Colonic mucosa (tissue), 4 donors: ENCODE measurements at regions not wholly inside any gene's neighbourhood (a gene's known extent, or its start where the extent isn't known, plus 50 kb on each side); places are given as distances from the start of the nearest gene placed in this dataset.
"Not testable (repeated sequence)": the region's sequence is repeated elsewhere in the genome, so short reads cannot be mapped to it uniquely, and the experiment has no call there.

Experiments
- DNase-seq: peaks from one replicate; pipeline ENCODE4 v3.0.0-alpha.2; 2020
- H3K27ac ChIP-seq: fragments of 200-600 bp; one replicate; pipeline ENCODE4 v1.8.0; 2021
- H3K27me3 ChIP-seq: fragments of 200-600 bp; one replicate; pipeline ENCODE4 v1.8.0; 2021
- H3K36me3 ChIP-seq: fragments of 200-600 bp; one replicate; pipeline ENCODE4 v1.8.0; 2021
- H3K4me1 ChIP-seq: fragments of 200-600 bp; one replicate; pipeline ENCODE4 v1.8.0; 2021; ENCODE audit warnings: mild to moderate bottlenecking
- H3K4me3 ChIP-seq: fragments of 200-600 bp; one replicate; pipeline ENCODE4 v1.8.0; 2021
- H3K9ac ChIP-seq, 2 donors: one replicate each; pipeline ENCODE4 v1.7.0; 2013; ENCODE audit warnings: control low read depth in 2 of 2, low read depth in 2 of 2, low read length in 2 of 2
- H3K9me3 ChIP-seq: fragments of 200-600 bp; one replicate; pipeline ENCODE4 v1.8.0; 2021
- CTCF ChIP-seq: fragments of 200-600 bp; IDR thresholded peaks from one replicate; pipeline ENCODE4 v1.8.0; 2022; ENCODE audit warnings: antibody characterized with exemption, mild to moderate bottlenecking
- intact Hi-C: fragments of 100-400 bp; cut with DNase I; formaldehyde crosslinking; loops from one replicate; pipeline ENCODE4 v1.14.1; 2022
- donor health status: healthy.
- donor health status: DM: no; HTN: no; CAD: no.
- donor health status: DM: no; HTN: no; CAD: no.

GRCh38 chr7:146022776-146023175, 93.8 kb upstream of the CNTNAP2 start:
- Histone ChIP-seq H3K4me3 (no peak overlapping the region), H3K9me3 (no peaks in the 10 kb centered on the region), H3K4me1 (no peaks in the 10 kb centered on the region), H3K27me3 (no peaks in the 10 kb centered on the region), H3K36me3 (no peaks in the 10 kb centered on the region), H3K27ac (no peak overlapping the region), H3K9ac (no peak overlapping the region)
- no peak for DNase-seq
- TF ChIP-seq CTCF, result no peak
- intact Hi-C loops, result no loop called here

DNA sequence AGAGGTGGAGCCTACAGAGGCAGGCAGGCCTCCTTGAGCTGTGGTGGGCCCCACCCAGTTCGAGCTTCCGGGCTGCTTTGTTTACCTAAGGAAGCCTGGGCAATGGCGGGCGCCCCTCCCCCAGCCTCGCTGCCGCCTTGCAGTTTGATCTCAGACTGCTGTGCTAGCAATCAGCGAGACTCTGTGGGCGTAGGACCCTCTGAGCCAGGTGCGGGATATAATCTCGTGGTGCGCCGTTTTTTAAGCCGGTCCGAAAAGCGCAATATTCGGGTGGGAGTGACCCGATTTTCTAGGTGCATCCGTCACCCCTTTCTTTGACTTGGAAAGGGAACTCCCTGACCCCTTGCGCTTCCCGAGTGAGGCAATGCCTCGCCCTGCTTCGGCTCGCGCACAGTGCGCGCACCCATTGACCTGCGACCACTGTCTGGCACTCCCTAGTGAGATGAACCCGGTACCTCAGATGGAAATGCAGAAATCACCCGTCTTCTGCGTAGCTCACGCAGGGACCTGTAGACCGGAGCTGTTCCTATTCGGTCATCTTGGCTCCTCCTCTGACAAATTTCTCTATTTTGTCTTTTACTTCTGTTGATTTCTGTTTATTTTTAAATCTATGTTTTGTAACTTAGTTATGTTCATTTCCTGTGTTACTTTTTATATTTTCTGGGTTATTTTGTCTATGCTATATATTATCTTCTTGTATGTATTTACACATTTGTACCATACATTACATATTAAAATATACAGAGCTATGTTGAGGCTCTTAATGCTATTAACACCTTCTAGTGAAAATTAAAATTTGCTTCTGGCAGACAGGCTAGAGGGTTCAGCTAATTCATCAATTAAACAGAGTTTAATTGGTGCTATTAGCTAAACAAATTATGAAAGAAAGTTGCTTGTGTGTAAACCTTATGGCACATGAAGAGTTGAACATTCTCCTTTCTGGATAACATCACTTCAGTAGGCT, 97.3 kb upstream of the CNTNAP2 start:
- H3K9ac ChIP-seq, H3K4me3 ChIP-seq, H3K27ac ChIP-seq, intact Hi-C loops, H3K36me3 ChIP-seq, DNase-seq, H3K9me3 ChIP-seq, H3K4me1 ChIP-seq, H3K27me3 ChIP-seq: not testable (repeated sequence)

DNA sequence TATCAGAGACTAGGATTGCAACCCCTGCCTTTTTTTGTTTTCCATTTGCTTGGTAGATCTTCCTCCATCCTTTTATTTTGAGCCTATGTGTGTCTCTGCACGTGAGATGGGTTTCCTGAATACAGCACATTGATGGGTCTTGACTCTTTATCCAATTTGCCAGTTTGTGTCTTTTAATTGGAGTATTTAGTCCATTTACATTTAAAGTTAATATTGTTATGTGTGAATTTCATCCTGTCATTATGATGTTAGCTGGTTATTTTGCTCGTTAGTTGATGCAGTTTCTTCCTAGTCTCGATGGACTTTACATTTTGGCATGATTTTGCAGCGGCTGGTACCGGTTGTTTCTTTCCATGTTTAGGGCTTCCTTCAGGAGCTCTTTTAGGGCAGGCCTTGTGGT, 99.2 kb upstream of the CNTNAP2 start:
- H3K27me3 ChIP-seq, H3K9me3 ChIP-seq, DNase-seq, intact Hi-C loops, H3K4me3 ChIP-seq, H3K9ac ChIP-seq, H3K27ac ChIP-seq, H3K36me3 ChIP-seq, H3K4me1 ChIP-seq: not testable (repeated sequence)

- H3K9ac ChIP-seq, DNase-seq, H3K27ac ChIP-seq, H3K36me3 ChIP-seq, H3K4me3 ChIP-seq, H3K27me3 ChIP-seq, H3K9me3 ChIP-seq, H3K4me1 ChIP-seq, intact Hi-C loops: not testable (repeated sequence)
These were observed 102.4 kb upstream of the CNTNAP2 start for GRCh38 chr7:146014154-146014553.

DNA sequence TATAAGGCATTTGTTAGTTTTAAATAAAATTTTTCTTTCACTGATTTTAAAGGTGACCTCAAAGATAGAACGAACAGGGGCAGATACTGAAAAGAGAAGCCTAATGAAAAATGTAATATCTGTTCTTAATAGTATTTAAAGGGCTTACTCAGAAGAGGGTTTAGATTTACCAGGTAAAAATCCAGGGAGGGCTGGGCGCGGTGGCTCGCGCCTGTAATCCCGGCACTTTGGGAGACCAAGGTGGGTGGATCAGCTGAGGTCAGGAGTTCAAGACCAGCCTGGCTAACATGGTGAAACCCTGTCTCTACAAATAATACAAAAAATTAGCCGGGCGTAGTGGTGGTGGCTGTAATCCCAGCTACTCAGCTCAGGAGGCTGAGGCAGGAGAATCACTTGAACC, 108.3 kb upstream of the CNTNAP2 start:
- Histone ChIP-seq H3K27ac (no peak overlapping the region), H3K4me3 (no peak overlapping the region), H3K4me1 (no peaks in the 10 kb centered on the region), H3K9ac (no peak overlapping the region), H3K27me3 (no peaks in the 10 kb centered on the region), H3K9me3 (no peaks in the 10 kb centered on the region), H3K36me3 (no peaks in the 10 kb centered on the region)
- DNase-seq, result no peak
- no peak for TF ChIP-seq CTCF
- intact Hi-C loops, result no loop called here

DNA sequence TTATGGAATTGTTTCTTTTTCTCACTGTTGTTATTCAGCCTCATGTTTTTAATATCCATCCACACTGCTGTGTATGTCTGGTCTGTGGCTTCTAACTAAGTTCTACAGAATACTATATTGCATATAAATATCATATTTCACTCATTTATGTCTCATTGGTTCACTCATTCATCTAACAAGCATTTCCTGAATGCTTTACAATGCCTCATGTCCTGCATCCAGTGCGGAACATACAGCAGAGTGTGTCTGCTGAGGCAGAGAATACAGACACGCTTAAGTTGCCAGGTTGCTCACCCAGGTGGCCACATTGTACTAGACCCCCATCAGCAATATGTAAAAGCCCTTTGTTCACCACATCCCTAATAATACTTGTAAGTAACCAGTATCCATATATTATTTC, 111.8 kb upstream of the CNTNAP2 start:
- Histone ChIP-seq H3K27ac (no peak overlapping the region), H3K36me3 (no peaks in the 10 kb centered on the region), H3K9me3 (no peaks in the 10 kb centered on the region), H3K27me3 (no peaks in the 10 kb centered on the region), H3K9ac (no peak overlapping the region), H3K4me3 (no peak overlapping the region), H3K4me1 (no peaks in the 10 kb centered on the region)
- intact Hi-C loops, result no loop called here
- no peak for TF ChIP-seq CTCF
- no peak for DNase-seq

DNA sequence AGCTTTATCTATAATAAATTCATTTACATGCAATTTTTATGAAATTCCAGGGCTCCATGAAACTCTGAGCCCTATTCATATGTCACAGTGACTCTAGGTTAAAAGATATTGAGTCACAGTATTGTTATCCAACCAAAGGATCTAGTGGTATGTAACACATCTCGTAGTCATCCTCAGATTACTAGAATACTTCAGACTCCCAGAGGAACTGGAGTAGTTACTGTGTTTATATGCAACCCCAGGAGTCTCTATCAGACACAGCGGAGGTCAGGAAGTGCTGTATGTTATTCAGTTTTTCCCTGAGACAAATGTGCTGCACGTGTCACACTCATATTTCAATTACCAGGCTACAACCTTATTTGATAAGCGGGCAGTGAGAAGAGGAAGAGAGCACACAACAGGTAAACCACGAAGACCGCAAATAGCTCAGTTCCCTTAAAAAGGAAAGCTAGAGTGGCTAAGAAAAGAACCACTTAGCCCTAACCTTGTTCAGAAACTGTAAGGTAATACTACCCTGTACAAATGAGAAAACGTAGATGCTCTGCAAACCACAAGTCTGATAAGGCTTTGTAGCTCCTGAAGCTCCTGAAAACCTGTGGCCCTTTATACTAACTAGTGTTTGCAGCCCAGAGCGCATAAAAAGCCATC, 114.0 kb upstream of the CNTNAP2 start:
- intact Hi-C loops, result no loop called here
- no peak overlapping the region for H3K27ac ChIP-seq
- no peak for DNase-seq
- H3K9ac ChIP-seq, result no peak overlapping the region
- TF ChIP-seq CTCF, result no peak
- no peak overlapping the region for H3K4me3 ChIP-seq
- no peaks in the 10 kb centered on the region for H3K4me1 ChIP-seq
- no peaks in the 10 kb centered on the region for H3K9me3 ChIP-seq
- no peaks in the 10 kb centered on the region for H3K27me3 ChIP-seq
- no peaks in the 10 kb centered on the region for H3K36me3 ChIP-seq
